ENCODE measurements at regions not wholly inside any gene's neighbourhood (a gene's known extent, or its start where the extent isn't known, plus 50 kb on each side); places are given as distances from the start of the nearest gene placed in this dataset.

DNA sequence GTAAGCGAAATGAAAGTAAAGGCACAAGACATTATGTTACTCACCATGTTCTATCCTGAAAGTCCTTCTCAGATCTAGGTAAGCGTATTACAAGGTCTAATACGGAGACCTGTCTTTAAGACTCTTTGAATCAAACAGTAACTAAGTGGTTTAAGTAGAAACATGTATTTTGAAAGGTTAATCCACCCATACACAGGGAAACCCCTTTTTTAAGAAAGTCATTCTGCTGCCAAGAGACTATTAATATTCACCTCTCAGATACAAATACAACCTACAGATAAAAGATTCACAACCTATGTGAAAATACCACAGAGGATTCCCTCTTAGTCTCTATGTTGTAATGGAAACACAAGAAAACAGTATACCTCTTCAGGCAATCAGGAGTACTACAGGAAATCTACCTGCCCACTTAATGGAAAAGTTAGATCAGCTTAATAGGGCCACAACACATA lies 63.2 kb upstream of the TNIP3 start:
- Histone ChIP-seq H3K4me3 (ENCODE audit: insufficient read depth, low read depth, low read length) (no peak overlapping the region), H2AFZ (ENCODE audit: low read depth, low read length) (no peak overlapping the region), H3K9ac (ENCODE audit: low read length) (no peak overlapping the region), H3K36me3 (ENCODE audit: insufficient read depth, low read length) (no peaks in the 10 kb centered on the region), H3K9me3 (ENCODE audit: insufficient read depth, low read depth, low read length) (no peaks in the 10 kb centered on the region), H3K79me2 (ENCODE audit: insufficient read depth, low read length) (no peaks in the 10 kb centered on the region), H3K27ac (ENCODE audit: low read depth, low read length) (no peak overlapping the region), H3K4me2 (ENCODE audit: low read length) (no peak overlapping the region), H3K4me1 (ENCODE audit: insufficient read depth, low read length) (no peaks in the 10 kb centered on the region), H4K20me1 (ENCODE audit: insufficient read depth, low read length) (no peaks in the 10 kb centered on the region), H3K27me3 (ENCODE audit: insufficient read depth, low read length) (no peaks in the 10 kb centered on the region)
- H3K4me1 Mint-ChIP-seq (ENCODE audit: low read depth, unreplicated experiment) = no peaks in the 10 kb centered on the region
- TF ChIP-seq, protein P1, sequence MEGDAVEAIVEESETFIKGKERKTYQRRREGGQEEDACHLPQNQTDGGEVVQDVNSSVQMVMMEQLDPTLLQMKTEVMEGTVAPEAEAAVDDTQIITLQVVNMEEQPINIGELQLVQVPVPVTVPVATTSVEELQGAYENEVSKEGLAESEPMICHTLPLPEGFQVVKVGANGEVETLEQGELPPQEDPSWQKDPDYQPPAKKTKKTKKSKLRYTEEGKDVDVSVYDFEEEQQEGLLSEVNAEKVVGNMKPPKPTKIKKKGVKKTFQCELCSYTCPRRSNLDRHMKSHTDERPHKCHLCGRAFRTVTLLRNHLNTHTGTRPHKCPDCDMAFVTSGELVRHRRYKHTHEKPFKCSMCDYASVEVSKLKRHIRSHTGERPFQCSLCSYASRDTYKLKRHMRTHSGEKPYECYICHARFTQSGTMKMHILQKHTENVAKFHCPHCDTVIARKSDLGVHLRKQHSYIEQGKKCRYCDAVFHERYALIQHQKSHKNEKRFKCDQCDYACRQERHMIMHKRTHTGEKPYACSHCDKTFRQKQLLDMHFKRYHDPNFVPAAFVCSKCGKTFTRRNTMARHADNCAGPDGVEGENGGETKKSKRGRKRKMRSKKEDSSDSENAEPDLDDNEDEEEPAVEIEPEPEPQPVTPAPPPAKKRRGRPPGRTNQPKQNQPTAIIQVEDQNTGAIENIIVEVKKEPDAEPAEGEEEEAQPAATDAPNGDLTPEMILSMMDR (IDR thresholded peaks at IDR 0.05; ENCODE audit: insufficient read depth, low read depth, low read length) = no peak
- TF ChIP-seq EZH2 (IDR thresholded peaks at IDR 0.05; ENCODE audit: insufficient read depth, low read length) = no peak
- no peak overlapping the region for H3K27ac Mint-ChIP-seq (ENCODE audit: unreplicated experiment)
- H3K4me3 Mint-ChIP-seq (ENCODE audit: unreplicated experiment) = no peak overlapping the region
- DNase-seq (ENCODE audit: low read depth) (no peak), FAIRE-seq (no peak)
- no peaks in the 10 kb centered on the region for H3K36me3 Mint-ChIP-seq (ENCODE audit: low read depth, unreplicated experiment)
- no peaks in the 10 kb centered on the region for H3K9me3 Mint-ChIP-seq (ENCODE audit: unreplicated experiment)
- H3K27me3 Mint-ChIP-seq (ENCODE audit: low read depth, unreplicated experiment) = no peaks in the 10 kb centered on the region

DNA sequence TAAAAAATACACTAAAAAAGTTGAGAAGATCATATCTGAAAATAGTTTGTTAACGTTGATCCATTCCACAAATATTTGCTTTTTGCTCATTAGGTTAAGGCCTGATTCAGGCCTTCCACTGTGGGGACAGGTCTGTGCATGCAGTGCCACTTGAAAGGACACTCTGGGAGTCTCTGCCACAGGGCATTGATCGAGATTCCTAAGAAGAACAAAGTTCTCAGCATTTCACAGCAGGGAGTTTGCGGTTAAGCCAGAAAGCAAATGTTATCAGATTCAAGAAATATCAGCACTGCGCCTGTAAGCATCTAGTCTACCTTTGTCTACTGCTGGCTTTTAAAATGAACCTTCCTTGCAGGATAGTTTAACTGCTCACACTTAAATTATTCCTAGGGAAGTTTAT lies 62.2 kb upstream of the TNIP3 start:
- no peak overlapping the region for H3K4me3 Mint-ChIP-seq (ENCODE audit: unreplicated experiment)
- no peak overlapping the region for H3K4me2 ChIP-seq (ENCODE audit: low read length)
- no peak overlapping the region for H3K27ac Mint-ChIP-seq (ENCODE audit: unreplicated experiment)
- no peak overlapping the region for H2AFZ ChIP-seq (ENCODE audit: low read depth, low read length)
- H3K79me2 ChIP-seq (ENCODE audit: insufficient read depth, low read length) = no peaks in the 10 kb centered on the region
- DNase-seq (ENCODE audit: low read depth) (no peak), FAIRE-seq (no peak)
- no peaks in the 10 kb centered on the region for H3K36me3 ChIP-seq (ENCODE audit: insufficient read depth, low read length)
- TF ChIP-seq, protein P1 (IDR thresholded peaks at IDR 0.05; ENCODE audit: insufficient read depth, low read depth, low read length) = no peak
- TF ChIP-seq EZH2 (IDR thresholded peaks at IDR 0.05; ENCODE audit: insufficient read depth, low read length) = no peak
- no peaks in the 10 kb centered on the region for H3K4me1 Mint-ChIP-seq (ENCODE audit: low read depth, unreplicated experiment)
- H4K20me1 ChIP-seq (ENCODE audit: insufficient read depth, low read length) = no peaks in the 10 kb centered on the region
- no peak overlapping the region for H3K9ac ChIP-seq (ENCODE audit: low read length)
- H3K4me1 ChIP-seq (ENCODE audit: insufficient read depth, low read length) = no peaks in the 10 kb centered on the region
- no peak overlapping the region for H3K27ac ChIP-seq (ENCODE audit: low read depth, low read length)
- no peaks in the 10 kb centered on the region for H3K9me3 ChIP-seq (ENCODE audit: insufficient read depth, low read depth, low read length)
- no peaks in the 10 kb centered on the region for H3K36me3 Mint-ChIP-seq (ENCODE audit: low read depth, unreplicated experiment)
- no peak overlapping the region for H3K4me3 ChIP-seq (ENCODE audit: insufficient read depth, low read depth, low read length)
- no peaks in the 10 kb centered on the region for H3K9me3 Mint-ChIP-seq (ENCODE audit: unreplicated experiment)
- H3K27me3 Mint-ChIP-seq (ENCODE audit: low read depth, unreplicated experiment) = no peaks in the 10 kb centered on the region
- H3K27me3 ChIP-seq (ENCODE audit: insufficient read depth, low read length) = no peaks in the 10 kb centered on the region

DNA sequence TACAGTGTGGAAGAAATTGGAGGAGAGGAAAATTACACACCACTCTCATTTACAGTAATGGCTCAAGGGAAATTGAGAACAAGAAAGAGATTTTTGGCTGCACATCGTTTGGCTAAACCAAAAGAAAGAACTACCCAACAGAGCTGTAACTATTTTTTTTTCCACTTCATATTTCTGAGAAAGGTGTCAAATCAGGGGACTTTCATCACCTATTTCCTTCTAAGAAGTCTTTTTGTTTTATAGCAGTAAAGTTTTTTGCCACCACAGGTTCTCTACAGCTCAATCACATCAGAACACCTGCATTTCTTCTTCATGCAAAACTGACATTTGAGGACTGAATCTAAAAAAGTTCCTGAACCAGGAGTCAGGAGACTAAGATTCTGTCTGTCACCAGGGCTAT lies 57.5 kb upstream of the TNIP3 start:
- no peak overlapping the region for H3K9ac ChIP-seq (ENCODE audit: low read length)
- FAIRE-seq (no peak), DNase-seq (ENCODE audit: low read depth) (no peak)
- H3K4me1 ChIP-seq (ENCODE audit: insufficient read depth, low read length) = no peaks in the 10 kb centered on the region
- no peak for TF ChIP-seq EZH2 (IDR thresholded peaks at IDR 0.05; ENCODE audit: insufficient read depth, low read length)
- H3K4me3 ChIP-seq (ENCODE audit: insufficient read depth, low read depth, low read length) = no peak overlapping the region
- H3K9me3 ChIP-seq (ENCODE audit: insufficient read depth, low read depth, low read length) = no peaks in the 10 kb centered on the region
- Mint-ChIP-seq H3K4me1 (ENCODE audit: low read depth, unreplicated experiment) (no peaks in the 10 kb centered on the region), H3K4me3 (ENCODE audit: unreplicated experiment) (no peak overlapping the region), H3K27ac (ENCODE audit: unreplicated experiment) (no peak overlapping the region), H3K27me3 (ENCODE audit: low read depth, unreplicated experiment) (no peaks in the 10 kb centered on the region), H3K9me3 (ENCODE audit: unreplicated experiment) (no peaks in the 10 kb centered on the region), H3K36me3 (ENCODE audit: low read depth, unreplicated experiment) (no peaks in the 10 kb centered on the region)
- no peaks in the 10 kb centered on the region for H3K27me3 ChIP-seq (ENCODE audit: insufficient read depth, low read length)
- H3K36me3 ChIP-seq (ENCODE audit: insufficient read depth, low read length) = no peaks in the 10 kb centered on the region
- H3K79me2 ChIP-seq (ENCODE audit: insufficient read depth, low read length) = no peaks in the 10 kb centered on the region
- no peak overlapping the region for H3K4me2 ChIP-seq (ENCODE audit: low read length)
- H3K27ac ChIP-seq (ENCODE audit: low read depth, low read length) = no peak overlapping the region
- no peaks in the 10 kb centered on the region for H4K20me1 ChIP-seq (ENCODE audit: insufficient read depth, low read length)
- H2AFZ ChIP-seq (ENCODE audit: low read depth, low read length) = no peak overlapping the region
